Neural crest cell (in vitro differentiated cells): ENCODE measurements at regions not wholly inside any gene's neighbourhood (a gene's known extent, or its start where the extent isn't known, plus 50 kb on each side); places are given as distances from the start of the nearest gene placed in this dataset.

Experiments
- DNase-seq: peaks from one replicate; pipeline ENCODE4 v3.0.0; 2021; ENCODE audit warnings: low read depth, mixed read lengths, low spot score
- H3K27ac Mint-ChIP-seq: one replicate; pipeline ENCODE4 v1.8.0; 2021; ENCODE audit warnings: mild to moderate bottlenecking, mixed read lengths; ENCODE audit not compliant: unreplicated experiment
- H3K27me3 Mint-ChIP-seq: 2 replicates; pipeline ENCODE4 v1.8.0; 2021; ENCODE audit warnings: low read depth, mild to moderate bottlenecking, mixed read lengths
- H3K36me3 Mint-ChIP-seq: 2 replicates; pipeline ENCODE4 v1.8.0; 2021; ENCODE audit warnings: low read depth, mild to moderate bottlenecking, mixed read lengths
- H3K4me1 Mint-ChIP-seq: 2 replicates; pipeline ENCODE4 v1.8.0; 2021; ENCODE audit warnings: mixed read lengths
- H3K4me3 Mint-ChIP-seq: one replicate; pipeline ENCODE4 v1.8.0; 2021; ENCODE audit warnings: mild to moderate bottlenecking, mixed read lengths
- H3K9me3 Mint-ChIP-seq: 2 replicates; pipeline ENCODE4 v1.8.0; 2021; ENCODE audit warnings: mixed read lengths
- CTCF ChIP-seq: fragments of 200-600 bp; sonication (generic); conservative IDR thresholded peaks from 2 replicates; pipeline ENCODE4 v1.5.0; 2021; ENCODE audit warnings: antibody characterized with exemption, mild to moderate bottlenecking

DNA sequence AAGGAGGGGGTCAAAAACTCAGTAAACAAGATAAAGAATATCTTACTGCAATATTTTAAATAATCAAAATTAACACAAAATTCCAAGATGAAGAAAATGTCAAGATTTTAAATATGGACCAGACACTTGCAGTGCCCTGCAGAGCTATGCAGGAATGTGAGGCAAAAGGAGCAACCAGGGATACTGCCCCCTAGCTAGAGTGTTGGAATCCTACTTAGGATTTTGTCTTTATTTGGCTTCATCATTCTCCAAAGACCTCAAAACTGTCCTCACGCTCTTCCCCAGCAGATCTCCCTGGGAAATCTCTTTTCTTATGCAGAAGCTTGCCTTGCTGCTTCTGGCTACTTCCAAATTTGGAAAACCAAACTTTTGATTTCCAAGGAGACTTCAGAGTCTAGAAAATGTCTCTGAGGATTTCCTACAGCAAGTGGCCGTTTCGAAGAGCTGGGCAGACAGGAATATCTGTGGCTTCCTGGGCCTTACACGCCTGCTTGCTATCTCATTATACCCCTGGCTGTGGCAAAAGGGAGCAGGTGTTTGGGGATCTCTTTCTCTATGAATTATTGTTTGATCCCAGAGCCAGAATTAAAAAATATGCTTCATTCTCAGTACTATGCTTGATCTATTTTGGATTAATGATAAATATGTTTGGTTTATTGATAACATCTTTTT lies 232.2 kb upstream of the BMPER start:
- H3K36me3 Mint-ChIP-seq, result no peaks in the 10 kb centered on the region
- no peak overlapping the region for H3K27ac Mint-ChIP-seq
- H3K4me1 Mint-ChIP-seq, result peaks cover 31% of the 10 kb centered on the region
- no peaks in the 10 kb centered on the region for H3K27me3 Mint-ChIP-seq
- no peak for DNase-seq
- no peak for TF ChIP-seq CTCF
- no peak overlapping the region for H3K4me3 Mint-ChIP-seq
- H3K9me3 Mint-ChIP-seq, result no peaks in the 10 kb centered on the region

DNA sequence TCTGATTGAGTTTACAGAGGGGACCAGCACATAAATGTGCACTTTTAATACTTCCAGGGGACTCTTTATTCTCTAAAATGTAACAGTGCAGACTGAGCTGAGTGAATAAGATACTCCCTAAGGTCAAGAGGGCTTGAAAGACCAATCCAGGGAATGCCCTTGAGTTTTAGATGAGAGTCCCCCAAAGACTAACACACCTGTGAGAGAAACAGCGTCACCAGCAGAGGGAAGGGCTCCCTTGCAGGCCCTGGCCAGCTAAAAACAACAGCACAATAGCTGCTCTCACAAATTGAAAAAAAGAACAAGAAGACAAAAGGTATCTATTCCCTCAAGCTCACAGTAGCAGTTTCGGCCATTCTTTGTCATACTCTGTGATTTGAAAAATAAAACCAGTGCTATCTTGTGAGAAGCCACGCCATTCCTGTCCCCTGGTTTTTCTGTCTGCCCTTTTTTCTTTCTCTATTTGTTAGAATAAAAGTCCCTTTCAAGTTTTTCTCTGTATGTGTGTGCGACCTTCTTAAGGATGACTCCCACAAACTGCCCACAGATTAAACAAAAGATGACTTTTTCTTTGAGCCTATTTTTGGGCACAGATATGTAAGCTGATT lies 230.4 kb upstream of the BMPER start:
- no peaks in the 10 kb centered on the region for H3K27me3 Mint-ChIP-seq
- peaks cover 24% of the 10 kb centered on the region for H3K4me1 Mint-ChIP-seq
- H3K27ac Mint-ChIP-seq, result no peak overlapping the region
- no peaks in the 10 kb centered on the region for H3K36me3 Mint-ChIP-seq
- H3K9me3 Mint-ChIP-seq, result peaks cover 2% of the 10 kb centered on the region
- TF ChIP-seq CTCF, result no peak
- no peak overlapping the region for H3K4me3 Mint-ChIP-seq
- DNase-seq, result no peak

DNA sequence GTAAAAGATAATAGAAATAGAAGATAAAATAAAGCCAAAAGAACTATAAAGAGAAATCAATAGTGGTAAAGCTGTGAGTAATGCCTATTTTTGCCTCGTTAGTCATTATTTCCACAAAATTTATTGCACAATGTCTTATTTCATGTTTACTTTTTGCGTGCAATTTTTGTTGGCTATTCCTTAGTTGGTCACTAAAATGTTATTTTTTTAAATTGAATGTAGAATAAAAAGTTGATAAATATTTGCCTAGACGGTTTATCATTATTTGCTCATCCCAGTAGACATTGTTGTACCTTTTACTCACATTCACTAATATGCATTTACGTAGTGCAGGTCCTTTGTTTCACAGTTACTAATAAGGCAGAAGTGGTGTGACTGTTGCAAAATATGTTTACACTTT lies 227.8 kb upstream of the BMPER start:
- TF ChIP-seq CTCF, result no peak

DNA sequence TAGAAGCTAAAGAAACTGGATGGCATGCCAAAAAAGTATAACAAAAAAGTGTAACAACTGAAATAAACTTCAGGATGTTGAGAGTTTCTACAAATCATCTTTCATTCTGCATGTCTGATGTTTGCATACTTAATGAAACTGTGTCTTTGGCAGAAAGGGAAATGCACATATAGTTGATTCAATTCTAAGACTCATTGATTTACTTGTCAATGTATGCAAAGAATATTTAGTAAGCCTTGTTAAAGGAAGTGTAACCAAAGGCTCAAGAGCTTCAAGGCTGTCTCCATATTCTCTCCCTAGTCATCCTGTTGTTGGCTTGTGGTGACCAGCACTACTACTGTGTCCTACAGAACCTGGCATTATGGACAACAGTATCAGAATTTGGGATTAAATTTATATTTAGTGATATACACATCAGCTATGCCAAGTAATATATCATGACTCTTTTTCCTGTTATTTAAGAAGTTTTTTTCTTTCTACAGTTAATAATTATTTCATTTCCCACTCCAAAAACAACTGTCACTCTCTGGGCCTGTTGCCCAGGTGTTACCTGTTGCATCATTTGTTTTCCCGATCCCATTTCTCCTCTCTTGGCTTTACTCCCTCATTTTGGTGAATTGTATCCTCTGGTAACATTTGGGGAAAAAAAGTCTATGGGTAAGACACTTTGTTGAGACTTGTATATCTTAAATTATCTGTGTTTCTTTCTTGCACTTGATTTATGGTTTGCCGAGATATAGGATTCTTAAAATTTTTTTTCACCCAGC lies 226.6 kb upstream of the BMPER start:
- Mint-ChIP-seq H3K27me3 (no peaks in the 10 kb centered on the region), H3K9me3 (peaks cover 7% of the 10 kb centered on the region), H3K36me3 (no peaks in the 10 kb centered on the region), H3K4me1 (peaks cover 16% of the 10 kb centered on the region), H3K4me3 (no peak overlapping the region), H3K27ac (no peak overlapping the region)
- no peak for DNase-seq
- TF ChIP-seq CTCF, result no peak

More for the DNA sequence above, 227.8 kb upstream of the BMPER start:
- H3K27ac Mint-ChIP-seq, result no peak overlapping the region
- no peak overlapping the region for H3K4me3 Mint-ChIP-seq
- no peaks in the 10 kb centered on the region for H3K27me3 Mint-ChIP-seq
- peaks cover 7% of the 10 kb centered on the region for H3K9me3 Mint-ChIP-seq
- H3K36me3 Mint-ChIP-seq, result no peaks in the 10 kb centered on the region
- H3K4me1 Mint-ChIP-seq, result peaks cover 16% of the 10 kb centered on the region
- DNase-seq, result no peak

DNA sequence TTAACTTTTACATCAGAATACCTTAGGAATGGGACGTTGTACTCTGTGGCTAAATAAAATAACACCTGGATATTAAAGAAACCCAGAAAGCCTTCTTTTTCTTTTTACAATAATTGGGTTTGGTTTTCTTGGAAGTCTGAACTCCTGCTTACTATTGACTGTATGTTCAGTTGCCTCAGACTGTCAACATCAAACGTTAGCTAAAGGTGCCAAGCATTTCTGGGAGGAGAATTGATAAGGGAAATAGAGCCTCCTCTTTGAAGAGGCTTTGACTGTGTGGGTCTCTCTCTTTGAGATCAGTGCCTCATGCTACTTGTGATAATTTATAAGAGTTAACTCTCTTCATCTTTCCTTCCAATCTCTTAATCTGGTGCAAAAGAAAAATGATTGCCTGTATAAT lies 224.7 kb upstream of the BMPER start:
- DNase-seq, result no peak
- Mint-ChIP-seq H3K4me3 (no peak overlapping the region), H3K9me3 (peaks cover 7% of the 10 kb centered on the region), H3K27ac (no peak overlapping the region), H3K4me1 (peaks cover under 1% of the 10 kb centered on the region), H3K27me3 (no peaks in the 10 kb centered on the region), H3K36me3 (no peaks in the 10 kb centered on the region)
- TF ChIP-seq CTCF, result no peak
